ENCODE measurements at regions not wholly inside any gene's neighbourhood (a gene's known extent, or its start where the extent isn't known, plus 50 kb on each side); places are given as distances from the start of the nearest gene placed in this dataset.

DNA sequence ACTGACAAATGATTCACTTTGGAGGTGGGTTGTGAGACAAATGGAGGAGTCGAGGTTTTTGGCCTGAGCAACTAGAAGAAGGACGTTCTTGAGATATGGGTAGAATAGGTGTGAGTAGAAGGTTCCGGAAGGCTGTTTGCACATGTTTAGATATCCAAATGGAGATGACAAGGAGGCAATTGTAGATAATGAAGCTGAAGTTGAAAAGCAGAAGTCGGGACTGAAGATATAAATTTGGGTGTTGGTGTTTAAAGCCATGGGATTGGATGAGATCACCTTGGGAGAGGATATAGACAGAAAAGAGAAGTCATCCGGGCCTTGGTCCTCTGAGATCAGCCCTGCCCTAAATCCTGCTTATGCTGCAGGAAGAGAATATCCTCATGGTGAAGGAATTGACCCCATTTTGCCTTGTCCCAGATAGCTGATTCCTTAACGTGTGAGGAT is 75.5 kb upstream of the CD44 start:
- Histone ChIP-seq H3K4me3 (no peak overlapping the region), H3K27me3 (no peaks in the 10 kb centered on the region), H3K27ac (peak overlapping the region; percentile 76), H3K36me3 (no peaks in the 10 kb centered on the region), H3K4me1 (peaks cover 57% of the 10 kb centered on the region), H3K9me3 (no peaks in the 10 kb centered on the region)
- intact Hi-C loops (cut with DNase I), result no loop called here
- no peak for DNase-seq (ENCODE audit: extremely low spot score in 2 of 2)
- TF ChIP-seq POLR2AphosphoS5 (IDR thresholded peaks at IDR 0.05; ENCODE audit: insufficient read depth in 1 of 2, low read depth in 1 of 2) (no peak), POLR2A (IDR thresholded peaks at IDR 0.05) (no peak)
- TF ChIP-seq, protein P1, sequence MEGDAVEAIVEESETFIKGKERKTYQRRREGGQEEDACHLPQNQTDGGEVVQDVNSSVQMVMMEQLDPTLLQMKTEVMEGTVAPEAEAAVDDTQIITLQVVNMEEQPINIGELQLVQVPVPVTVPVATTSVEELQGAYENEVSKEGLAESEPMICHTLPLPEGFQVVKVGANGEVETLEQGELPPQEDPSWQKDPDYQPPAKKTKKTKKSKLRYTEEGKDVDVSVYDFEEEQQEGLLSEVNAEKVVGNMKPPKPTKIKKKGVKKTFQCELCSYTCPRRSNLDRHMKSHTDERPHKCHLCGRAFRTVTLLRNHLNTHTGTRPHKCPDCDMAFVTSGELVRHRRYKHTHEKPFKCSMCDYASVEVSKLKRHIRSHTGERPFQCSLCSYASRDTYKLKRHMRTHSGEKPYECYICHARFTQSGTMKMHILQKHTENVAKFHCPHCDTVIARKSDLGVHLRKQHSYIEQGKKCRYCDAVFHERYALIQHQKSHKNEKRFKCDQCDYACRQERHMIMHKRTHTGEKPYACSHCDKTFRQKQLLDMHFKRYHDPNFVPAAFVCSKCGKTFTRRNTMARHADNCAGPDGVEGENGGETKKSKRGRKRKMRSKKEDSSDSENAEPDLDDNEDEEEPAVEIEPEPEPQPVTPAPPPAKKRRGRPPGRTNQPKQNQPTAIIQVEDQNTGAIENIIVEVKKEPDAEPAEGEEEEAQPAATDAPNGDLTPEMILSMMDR (IDR thresholded peaks at IDR 0.05), result no peak

DNA sequence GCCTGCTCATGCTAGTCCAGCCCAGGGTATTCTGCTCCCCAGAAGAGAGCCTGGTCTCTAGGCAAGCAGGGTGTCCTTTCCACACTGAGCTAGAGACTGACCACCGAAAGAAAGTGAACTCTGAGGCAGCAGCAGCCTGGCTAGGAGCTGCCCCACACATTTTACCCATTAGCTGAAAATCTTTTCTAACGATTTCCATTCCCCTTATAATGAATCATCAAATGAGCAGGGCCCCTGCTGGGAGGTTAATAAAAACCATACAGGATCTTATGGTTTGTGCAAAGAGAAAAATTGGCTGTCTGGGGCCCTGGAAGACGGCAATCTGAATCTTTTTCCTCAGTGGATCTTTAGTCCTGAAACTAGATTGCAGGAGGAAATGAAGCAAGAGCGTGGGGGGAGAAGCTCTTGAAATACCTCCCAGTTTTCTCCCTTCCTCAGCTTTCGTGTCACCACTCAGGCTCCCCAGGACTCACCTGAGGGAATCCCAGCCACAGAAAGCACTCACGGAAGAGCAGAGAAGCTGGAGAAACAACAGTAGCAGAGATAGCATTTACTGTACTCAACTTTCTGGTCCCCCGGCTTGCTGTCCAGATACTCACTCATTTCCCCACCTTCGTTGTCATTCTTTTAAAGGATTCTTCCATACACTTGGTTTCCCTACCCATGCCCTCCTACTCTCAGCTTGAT is 74.7 kb upstream of the CD44 start:
- no peaks in the 10 kb centered on the region for H3K9me3 ChIP-seq
- no peaks in the 10 kb centered on the region for H3K36me3 ChIP-seq
- TF ChIP-seq POLR2AphosphoS5 (IDR thresholded peaks at IDR 0.05; ENCODE audit: insufficient read depth in 1 of 2, low read depth in 1 of 2), result no peak
- no peak for TF ChIP-seq POLR2A (IDR thresholded peaks at IDR 0.05)
- TF ChIP-seq, protein P1 (IDR thresholded peaks at IDR 0.05), result no peak
- no peak for DNase-seq (ENCODE audit: extremely low spot score in 2 of 2)
- H3K4me3 ChIP-seq, result no peak overlapping the region
- intact Hi-C loops (cut with DNase I), result no loop called here
- peaks cover 57% of the 10 kb centered on the region for H3K4me1 ChIP-seq
- H3K27ac ChIP-seq, result peak overlapping the region; percentile 76
- no peaks in the 10 kb centered on the region for H3K27me3 ChIP-seq

DNA sequence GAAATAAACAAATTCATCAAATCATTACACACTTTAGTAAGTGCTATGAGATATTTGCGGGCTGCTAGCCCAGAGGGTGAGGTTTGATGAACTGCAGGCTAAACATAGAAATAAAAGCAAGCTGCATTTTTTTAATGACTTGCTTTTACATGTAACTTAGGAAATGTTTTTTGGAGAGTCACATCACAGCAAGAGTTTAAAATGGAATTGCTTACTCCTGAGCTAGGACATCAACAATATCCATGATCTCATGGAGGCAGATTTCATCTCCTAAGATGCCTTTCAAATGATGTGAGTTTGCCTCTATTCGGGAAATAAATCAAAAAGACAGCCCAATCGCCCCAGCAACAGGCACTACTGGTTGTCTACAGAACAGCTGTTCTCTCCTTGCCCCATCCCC is 73.4 kb upstream of the CD44 start:
- H3K4me1 ChIP-seq, result peaks cover 57% of the 10 kb centered on the region
- H3K4me3 ChIP-seq, result no peak overlapping the region
- intact Hi-C loops (cut with DNase I), result no loop called here
- DNase-seq (ENCODE audit: extremely low spot score in 2 of 2), result no peak
- no peaks in the 10 kb centered on the region for H3K36me3 ChIP-seq
- TF ChIP-seq, protein P1 (IDR thresholded peaks at IDR 0.05), result no peak
- no peak for TF ChIP-seq POLR2A (IDR thresholded peaks at IDR 0.05)
- TF ChIP-seq POLR2AphosphoS5 (IDR thresholded peaks at IDR 0.05; ENCODE audit: insufficient read depth in 1 of 2, low read depth in 1 of 2), result peak; percentile 15 to 51
- H3K9me3 ChIP-seq, result no peaks in the 10 kb centered on the region
- H3K27ac ChIP-seq, result peak overlapping the region; percentile 76
- H3K27me3 ChIP-seq, result no peaks in the 10 kb centered on the region

DNA sequence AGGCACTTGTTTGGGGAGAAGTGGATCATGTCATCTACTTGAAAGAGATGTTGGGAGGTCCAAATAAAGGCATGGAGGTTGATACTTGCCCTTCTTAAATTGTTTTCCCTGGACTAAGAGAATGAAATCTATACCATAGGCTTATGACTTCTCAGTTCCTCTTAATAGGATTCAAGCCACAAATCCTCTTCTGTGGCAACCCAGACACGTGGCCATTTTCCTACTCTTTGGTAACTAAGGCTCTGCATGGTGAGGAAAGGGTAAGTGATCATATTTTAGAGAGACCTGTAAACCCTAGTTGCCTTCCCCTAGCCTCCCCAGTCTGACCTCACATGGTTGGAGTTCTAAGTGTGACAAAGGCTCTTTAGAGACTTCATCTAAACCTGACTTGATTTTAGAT is 72.9 kb upstream of the CD44 start:
- Histone ChIP-seq H3K4me3 (no peak overlapping the region), H3K4me1 (peaks cover 56% of the 10 kb centered on the region), H3K36me3 (no peaks in the 10 kb centered on the region), H3K9me3 (no peaks in the 10 kb centered on the region), H3K27ac (peak overlapping the region; percentile 76), H3K27me3 (no peaks in the 10 kb centered on the region)
- peak in 1 of 2 donors; percentile 29 for DNase-seq (ENCODE audit: extremely low spot score in 2 of 2)
- intact Hi-C loops (cut with DNase I), result no loop called here
- TF ChIP-seq POLR2A (IDR thresholded peaks at IDR 0.05) (no peak), POLR2AphosphoS5 (IDR thresholded peaks at IDR 0.05; ENCODE audit: insufficient read depth in 1 of 2, low read depth in 1 of 2) (no peak)
- TF ChIP-seq, protein P1 (IDR thresholded peaks at IDR 0.05), result no peak

- intact Hi-C loops (cut with DNase I), result no loop called here
- peaks cover 47% of the 10 kb centered on the region for H3K4me1 ChIP-seq
- no peaks in the 10 kb centered on the region for H3K36me3 ChIP-seq
- no peaks in the 10 kb centered on the region for H3K27me3 ChIP-seq
- peak overlapping the region; percentile 76 for H3K27ac ChIP-seq
- DNase-seq (ENCODE audit: extremely low spot score in 2 of 2), result peak in 1 of 2 donors; percentile 16
- H3K4me3 ChIP-seq, result no peak overlapping the region
- no peaks in the 10 kb centered on the region for H3K9me3 ChIP-seq
- TF ChIP-seq POLR2A (IDR thresholded peaks at IDR 0.05), result no peak
- TF ChIP-seq POLR2AphosphoS5 (IDR thresholded peaks at IDR 0.05; ENCODE audit: insufficient read depth in 1 of 2, low read depth in 1 of 2), result no peak
- TF ChIP-seq, protein P1 (IDR thresholded peaks at IDR 0.05), result no peak
Measured at GRCh38 chr11:35066783-35067423, 72.1 kb upstream of the CD44 start.

Measured in vagina (tissue), 2 donors.